Adrenal gland (tissue), 9 donors: ENCODE measurements at regions not wholly inside any gene's neighbourhood (a gene's known extent, or its start where the extent isn't known, plus 50 kb on each side); places are given as distances from the start of the nearest gene placed in this dataset.

Experiments used
- DNase-seq, 7 donors: peaks; one replicate each; pipeline ENCODE4 v3.0.0-alpha.2; 2019 to 2020
- H3K27ac ChIP-seq, 5 donors: fragments of 200-600 bp; sonication (generic) in 4 of 5; 1 replicate in 3 of 5; 2 replicates in 2 of 5; pipeline versions ENCODE4 v1.5.1 to v1.8.0; 2016 to 2020; ENCODE audit warnings: mild to moderate bottlenecking in 1 of 5
- H3K27me3 ChIP-seq: fragments of 200-600 bp; 2 replicates; pipeline ENCODE4 v1.8.0; 2021
- H3K36me3 ChIP-seq, 2 donors: fragments of 200-600 bp; replicated peaks in 1 of 2; 1 replicate in 1 of 2; 2 replicates in 1 of 2; pipeline versions ENCODE4 v1.5.1 to v1.8.0; 2018 to 2022
- H3K4me1 ChIP-seq, 2 donors: fragments of 200-600 bp; replicated peaks in 1 of 2; 1 replicate in 1 of 2; 2 replicates in 1 of 2; pipeline versions ENCODE4 v1.5.1 to v1.8.0; 2018 to 2021
- H3K4me3 ChIP-seq, 4 donors: fragments of 200-600 bp; sonication (generic) in 3 of 4; one replicate each; pipeline ENCODE4 v1.5.1; 2016 to 2018
- H3K9me3 ChIP-seq, 3 donors: fragments of 200-600 bp; sonication (generic) in 1 of 3; replicated peaks in 1 of 3; 1 replicate in 2 of 3; 2 replicates in 1 of 3; pipeline versions ENCODE4 v1.5.1 to v1.8.0; 2016 to 2021
- POLR2A ChIP-seq, 2 donors: fragments of 450-650 bp; IDR thresholded peaks; one replicate each; pipeline ENCODE4 v1.6.1; 2017; ENCODE audit warnings: antibody characterized with exemption in 2 of 2, mild to moderate bottlenecking in 2 of 2, moderate library complexity in 1 of 2
- WGBS, 4 donors: extraction: QIAGEN DNeasy Blood & Tissue Kit in 2 of 4; methylation state at CpG; one replicate each; pipeline versions ENCODE4 v1.1.5 to v1.1.7; 2013 to 2017; 5-methylcytosine and 5-hydroxymethylcytosine counted together
- intact Hi-C, 2 donors: fragments of 100-400 bp; cut with DNase I; formaldehyde crosslinking; loops; one replicate each; pipeline versions ENCODE4 v1.14.1 to v1.15.0; 2022 to 2023
- TF ChIP-seq, protein P1 (sequence below), 6 experiments: fragments of 450-650 bp in 4 of 6; fragments of 200-600 bp in 2 of 6; sonication (generic) in 1 of 6; IDR thresholded peaks; 1 replicate in 5 of 6; 2 replicates in 1 of 6; pipeline versions ENCODE4 v1.5.1 to v1.8.0; 2016 to 2021; ENCODE audit warnings: antibody characterized with exemption in 6 of 6, mild to moderate bottlenecking in 2 of 6, moderate library complexity in 1 of 6
- donor health status: healthy with polysubstance abuse.
- donor health status: Bipolar disorder and iron deficiency.
- donor health status: DM: yes; HTN: yes; CAD: no.
- donor health status: DM: no; HTN: no; CAD: no.
- donor health status: DM: no; HTN: no; CAD: no.

DNA sequence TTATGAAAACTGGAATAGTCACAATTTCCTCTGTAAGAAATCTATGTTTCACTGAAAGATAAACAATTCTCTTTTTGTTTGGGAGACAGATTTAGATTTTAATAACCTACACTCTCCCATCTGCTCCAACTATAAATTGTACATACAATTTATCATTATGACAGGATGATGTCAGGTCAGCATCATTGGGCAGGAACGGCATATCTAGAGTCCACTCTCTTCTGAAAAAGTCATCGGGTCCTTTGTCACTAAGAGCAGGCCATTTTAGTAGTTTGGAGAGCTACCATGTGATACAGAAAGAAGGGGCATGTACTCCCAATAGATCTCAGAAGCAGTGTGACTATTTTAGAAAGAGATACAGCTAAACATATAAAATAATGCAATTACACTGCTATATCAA lies 180.8 kb upstream of the ARGLU1 start:
- Histone ChIP-seq H3K27ac (no peak overlapping the region), H3K9me3 (no peaks in the 10 kb centered on the region), H3K4me3 (no peak overlapping the region), H3K4me1 (no peaks in the 10 kb centered on the region), H3K36me3 (no peaks in the 10 kb centered on the region), H3K27me3 (no peaks in the 10 kb centered on the region)
- 24 to 60% (median 49%) methylated on average over 2 of the region's 2 CpGs for WGBS, 4 donors
- DNase-seq, result no peak
- intact Hi-C loops, result no loop called here
- TF ChIP-seq POLR2A (IDR thresholded peaks at IDR 0.05), result no peak
- TF ChIP-seq, protein P1, sequence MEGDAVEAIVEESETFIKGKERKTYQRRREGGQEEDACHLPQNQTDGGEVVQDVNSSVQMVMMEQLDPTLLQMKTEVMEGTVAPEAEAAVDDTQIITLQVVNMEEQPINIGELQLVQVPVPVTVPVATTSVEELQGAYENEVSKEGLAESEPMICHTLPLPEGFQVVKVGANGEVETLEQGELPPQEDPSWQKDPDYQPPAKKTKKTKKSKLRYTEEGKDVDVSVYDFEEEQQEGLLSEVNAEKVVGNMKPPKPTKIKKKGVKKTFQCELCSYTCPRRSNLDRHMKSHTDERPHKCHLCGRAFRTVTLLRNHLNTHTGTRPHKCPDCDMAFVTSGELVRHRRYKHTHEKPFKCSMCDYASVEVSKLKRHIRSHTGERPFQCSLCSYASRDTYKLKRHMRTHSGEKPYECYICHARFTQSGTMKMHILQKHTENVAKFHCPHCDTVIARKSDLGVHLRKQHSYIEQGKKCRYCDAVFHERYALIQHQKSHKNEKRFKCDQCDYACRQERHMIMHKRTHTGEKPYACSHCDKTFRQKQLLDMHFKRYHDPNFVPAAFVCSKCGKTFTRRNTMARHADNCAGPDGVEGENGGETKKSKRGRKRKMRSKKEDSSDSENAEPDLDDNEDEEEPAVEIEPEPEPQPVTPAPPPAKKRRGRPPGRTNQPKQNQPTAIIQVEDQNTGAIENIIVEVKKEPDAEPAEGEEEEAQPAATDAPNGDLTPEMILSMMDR (IDR thresholded peaks at IDR 0.05), result no peak

DNA sequence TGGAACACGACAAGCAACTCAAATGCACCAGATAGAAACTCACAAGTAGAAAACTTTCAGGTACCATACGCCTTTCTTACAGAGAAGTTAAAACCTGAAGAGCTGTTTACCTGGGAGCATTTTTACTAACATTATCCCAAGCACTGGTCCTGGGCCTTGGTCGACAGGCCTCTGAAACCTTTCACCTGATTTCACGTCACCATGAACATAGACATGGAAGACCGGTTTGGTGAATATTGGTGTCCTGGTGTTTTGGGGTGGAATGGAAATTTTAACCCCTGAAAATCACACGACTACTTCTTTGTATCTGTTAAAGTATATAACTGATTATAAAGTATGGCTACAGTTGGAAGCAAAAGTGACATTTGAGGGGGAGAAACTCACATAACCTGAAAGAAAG lies 176.6 kb upstream of the ARGLU1 start:
- Histone ChIP-seq H3K4me1 (no peaks in the 10 kb centered on the region), H3K27me3 (no peaks in the 10 kb centered on the region), H3K27ac (no peak overlapping the region), H3K4me3 (no peak overlapping the region), H3K9me3 (no peaks in the 10 kb centered on the region), H3K36me3 (no peaks in the 10 kb centered on the region)
- intact Hi-C loops, result no loop called here
- TF ChIP-seq POLR2A (IDR thresholded peaks at IDR 0.05), result no peak
- TF ChIP-seq, protein P1 (IDR thresholded peaks at IDR 0.05), result no peak
- 78 to 89% (median 85%) methylated on average over 6 of the region's 6 CpGs for WGBS, 4 donors
- no peak for DNase-seq

- H3K27ac ChIP-seq, result no peak overlapping the region
- H3K4me1 ChIP-seq, result no peaks in the 10 kb centered on the region
- WGBS, 4 donors, result 81 to 87% (median 83%) methylated on average over 10 of the region's 10 CpGs
- no peak for DNase-seq
- no peak overlapping the region for H3K4me3 ChIP-seq
- no peaks in the 10 kb centered on the region for H3K9me3 ChIP-seq
- H3K27me3 ChIP-seq, result no peaks in the 10 kb centered on the region
- H3K36me3 ChIP-seq, result no peaks in the 10 kb centered on the region
- TF ChIP-seq POLR2A (IDR thresholded peaks at IDR 0.05), result no peak
- TF ChIP-seq, protein P1 (IDR thresholded peaks at IDR 0.05), result no peak
- intact Hi-C loops, result no loop called here
Observed at GRCh38 chr13:106738186-106738678, 170.3 kb upstream of the ARGLU1 start.

GRCh38 chr13:106736941-106737340 lies 169.0 kb upstream of the ARGLU1 start:
- intact Hi-C loops, result no loop called here
- Histone ChIP-seq H3K27ac (no peak overlapping the region), H3K27me3 (no peaks in the 10 kb centered on the region), H3K9me3 (no peaks in the 10 kb centered on the region), H3K4me1 (no peaks in the 10 kb centered on the region), H3K36me3 (no peaks in the 10 kb centered on the region), H3K4me3 (no peak overlapping the region)
- TF ChIP-seq, protein P1 (IDR thresholded peaks at IDR 0.05), result no peak
- TF ChIP-seq POLR2A (IDR thresholded peaks at IDR 0.05), result no peak
- WGBS, 4 donors, result 90 to 94% (median 92%) methylated on average over 12 of the region's 12 CpGs
- DNase-seq, result no peak
